Liver (tissue), 7 donors: ENCODE measurements at regions not wholly inside any gene's neighbourhood (a gene's known extent, or its start where the extent isn't known, plus 50 kb on each side); places are given as distances from the start of the nearest gene placed in this dataset.

Experiments used
- DNase-seq: peaks from one replicate; pipeline ENCODE4 v3.0.0-alpha.2; 2017; ENCODE audit warnings: low spot score
- H3K27ac ChIP-seq, 2 donors: one replicate each; pipeline ENCODE4 v1.7.0; 2013; ENCODE audit warnings: inconsistent platforms in 2 of 2, low read length in 2 of 2, control low read depth in 1 of 2, low read depth in 1 of 2, mild to moderate bottlenecking in 1 of 2
- H3K27me3 ChIP-seq, 4 donors: one replicate each; pipeline versions ENCODE4 v1.6.1 to v1.7.0; 2013; ENCODE audit warnings: low read length in 3 of 4, inconsistent platforms in 1 of 4, mild to moderate bottlenecking in 1 of 4, moderate library complexity in 1 of 4; ENCODE audit not compliant: control insufficient read depth in 4 of 4, insufficient read depth in 4 of 4
- H3K36me3 ChIP-seq, 4 donors: one replicate each; pipeline versions ENCODE4 v1.6.1 to v1.7.0; 2013; ENCODE audit warnings: low read length in 3 of 4, mild to moderate bottlenecking in 3 of 4, low read depth in 1 of 4, moderate library complexity in 1 of 4; ENCODE audit not compliant: control insufficient read depth in 4 of 4, insufficient read depth in 3 of 4
- H3K4me1 ChIP-seq, 4 donors: one replicate each; pipeline versions ENCODE4 v1.6.1 to v1.7.0; 2013; ENCODE audit warnings: low read length in 3 of 4, mild to moderate bottlenecking in 3 of 4, moderate library complexity in 1 of 4; ENCODE audit not compliant: control insufficient read depth in 4 of 4, insufficient read depth in 4 of 4
- H3K4me3 ChIP-seq, 3 donors: one replicate each; pipeline versions ENCODE4 v1.6.1 to v1.7.0; 2013; ENCODE audit warnings: low read length in 3 of 3, control low read depth in 1 of 3, low read depth in 1 of 3, mild to moderate bottlenecking in 1 of 3
- H3K9ac ChIP-seq, 2 donors: one replicate each; pipeline ENCODE4 v1.7.0; 2013; ENCODE audit warnings: low read length in 2 of 2, mild to moderate bottlenecking in 2 of 2, moderate library complexity in 2 of 2, control low read depth in 1 of 2, low read depth in 1 of 2
- H3K9me3 ChIP-seq, 4 donors: one replicate each; pipeline versions ENCODE4 v1.6.1 to v1.7.0; 2013; ENCODE audit warnings: low read length in 3 of 4; ENCODE audit not compliant: control insufficient read depth in 4 of 4
- EGR1 ChIP-seq, 2 donors: IDR thresholded peaks; 2 replicates each; pipeline ENCODE4 v1.6.1; 2016 to 2018; ENCODE audit warnings: antibody characterized with exemption in 2 of 2, low read depth in 2 of 2
- FOXA1 ChIP-seq: IDR thresholded peaks from 2 replicates; pipeline ENCODE4 v1.6.1; 2016; ENCODE audit warnings: antibody characterized with exemption
- GABPA ChIP-seq, 2 donors: IDR thresholded peaks in 1 of 2; conservative IDR thresholded peaks in 1 of 2; 2 replicates each; pipeline ENCODE4 v1.6.1; 2016; ENCODE audit warnings: antibody characterized with exemption in 2 of 2, mild to moderate bottlenecking in 1 of 2, moderate library complexity in 1 of 2
- HNF4A ChIP-seq, 2 donors: conservative IDR thresholded peaks; 2 replicates each; pipeline ENCODE4 v1.6.1; 2016; ENCODE audit warnings: antibody characterized with exemption in 2 of 2, mild to moderate bottlenecking in 2 of 2
- HNF4G ChIP-seq: IDR thresholded peaks from 2 replicates; pipeline ENCODE4 v1.6.1; 2016; ENCODE audit warnings: antibody characterized with exemption
- JUND ChIP-seq, 2 donors: IDR thresholded peaks; 2 replicates each; pipeline ENCODE4 v1.6.1; 2016; ENCODE audit warnings: antibody characterized with exemption in 2 of 2
- NR2F2 ChIP-seq: IDR thresholded peaks from 2 replicates; pipeline ENCODE4 v1.6.1; 2016; ENCODE audit warnings: antibody characterized with exemption
- RAD21 ChIP-seq, 2 donors: IDR thresholded peaks; 2 replicates each; pipeline ENCODE4 v1.6.1; 2016; ENCODE audit warnings: antibody characterized with exemption in 2 of 2, mild to moderate bottlenecking in 2 of 2
- RXRA ChIP-seq, 2 donors: IDR thresholded peaks; 2 replicates each; pipeline ENCODE4 v1.6.1; 2017 to 2018; ENCODE audit warnings: antibody characterized with exemption in 2 of 2, mild to moderate bottlenecking in 1 of 2
- SP1 ChIP-seq: IDR thresholded peaks from 2 replicates; pipeline ENCODE4 v1.6.1; 2018; ENCODE audit warnings: antibody characterized with exemption, mild to moderate bottlenecking
- TAF1 ChIP-seq: conservative IDR thresholded peaks from 2 replicates; pipeline ENCODE4 v1.6.1; 2016; ENCODE audit warnings: antibody characterized with exemption, mild to moderate bottlenecking
- YY1 ChIP-seq: IDR thresholded peaks from 2 replicates; pipeline ENCODE4 v1.6.1; 2016; ENCODE audit warnings: antibody characterized with exemption, mild to moderate bottlenecking
- WGBS: extraction: QIAGEN DNeasy Blood & Tissue Kit; methylation state at CpG from one replicate; pipeline ENCODE4 v1.1.7; 2013; 5-methylcytosine and 5-hydroxymethylcytosine counted together
- TF ChIP-seq, protein P1 (sequence below): IDR thresholded peaks from 2 replicates; pipeline ENCODE4 v1.6.1; 2016; ENCODE audit warnings: antibody characterized with exemption, mild to moderate bottlenecking
- TF ChIP-seq, protein P2 (sequence below): IDR thresholded peaks from 2 replicates; pipeline ENCODE4 v1.6.1; 2016; ENCODE audit warnings: antibody characterized with exemption
- TF ChIP-seq, protein P3 (sequence below): IDR thresholded peaks from 2 replicates; pipeline ENCODE4 v1.6.1; 2016; ENCODE audit warnings: antibody characterized with exemption
- TF ChIP-seq, protein P4 (sequence below): IDR thresholded peaks from 2 replicates; pipeline ENCODE4 v1.6.1; 2016; ENCODE audit warnings: antibody characterized with exemption
- donor health status: healthy.
- donor health status: healthy.
- donor health status: healthy.
- donor health status: healthy.

DNA sequence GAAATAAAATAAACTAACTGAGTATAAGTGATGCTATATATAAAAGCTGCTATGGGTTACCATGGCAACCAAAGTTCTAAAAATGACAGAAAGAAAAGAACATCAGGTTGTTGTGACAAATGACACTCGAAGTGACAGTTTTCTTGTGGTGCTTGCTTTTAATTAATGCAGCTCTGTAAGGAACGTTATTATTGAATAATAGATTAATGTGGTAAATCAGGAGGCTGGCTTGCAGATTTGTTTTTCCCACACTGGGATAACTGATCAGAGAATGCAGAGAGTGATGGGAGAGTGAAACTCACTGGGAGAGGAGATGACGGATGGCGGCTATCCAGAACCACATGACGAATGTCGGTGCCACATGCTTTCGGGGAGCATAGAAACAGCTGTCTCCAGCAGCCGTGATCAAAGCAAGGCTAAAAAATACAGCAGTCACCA is 207.0 kb upstream of the ATP10A start:
- H3K9me3 ChIP-seq: no peaks in the 10 kb centered on the region
- 80% methylated on average over 8 of the region's 8 CpGs for WGBS
- DNase-seq: no peak
- H3K36me3 ChIP-seq: no peaks in the 10 kb centered on the region
- no peak overlapping the region for H3K27ac ChIP-seq
- TF ChIP-seq RAD21 (IDR thresholded peaks at IDR 0.05) (no peak), JUND (IDR thresholded peaks at IDR 0.05) (no peak), SP1 (no peak), RXRA (IDR thresholded peaks at IDR 0.05) (no peak), YY1 (no peak), NR2F2 (no peak)
- no peaks in the 10 kb centered on the region for H3K4me1 ChIP-seq
- no peaks in the 10 kb centered on the region for H3K27me3 ChIP-seq
- no peak overlapping the region for H3K9ac ChIP-seq
- no peak overlapping the region for H3K4me3 ChIP-seq

DNA sequence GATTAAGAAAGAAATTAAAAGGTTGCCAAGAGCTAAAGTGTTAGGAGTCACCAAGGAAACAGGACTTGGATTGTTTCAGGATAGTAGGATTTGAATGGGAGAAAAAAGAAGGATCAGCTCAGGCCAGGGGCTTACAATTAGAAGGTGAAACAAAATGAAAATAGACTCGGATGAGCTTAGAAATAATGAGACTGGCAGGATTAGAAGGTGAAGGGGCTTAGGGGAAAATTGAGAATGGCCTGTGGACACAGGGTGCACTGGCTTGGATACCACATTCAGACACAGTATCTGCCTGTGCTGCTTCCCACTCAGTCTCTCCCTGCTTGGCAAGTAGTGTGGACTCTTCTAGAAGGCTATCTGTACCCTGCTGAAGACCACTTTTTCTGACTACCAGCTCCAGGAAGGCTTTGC is 206.1 kb upstream of the ATP10A start:
- no peak overlapping the region for H3K9ac ChIP-seq
- H3K36me3 ChIP-seq: no peaks in the 10 kb centered on the region
- H3K9me3 ChIP-seq: no peaks in the 10 kb centered on the region
- H3K27me3 ChIP-seq: no peaks in the 10 kb centered on the region
- DNase-seq: no peak
- H3K27ac ChIP-seq: no peak overlapping the region
- no peaks in the 10 kb centered on the region for H3K4me1 ChIP-seq
- H3K4me3 ChIP-seq: no peak overlapping the region
- 79% methylated on average over 1 of the region's 1 CpG for WGBS
- no peak for TF ChIP-seq HNF4G
- TF ChIP-seq FOXA1: no peak
- TF ChIP-seq, protein P1, sequence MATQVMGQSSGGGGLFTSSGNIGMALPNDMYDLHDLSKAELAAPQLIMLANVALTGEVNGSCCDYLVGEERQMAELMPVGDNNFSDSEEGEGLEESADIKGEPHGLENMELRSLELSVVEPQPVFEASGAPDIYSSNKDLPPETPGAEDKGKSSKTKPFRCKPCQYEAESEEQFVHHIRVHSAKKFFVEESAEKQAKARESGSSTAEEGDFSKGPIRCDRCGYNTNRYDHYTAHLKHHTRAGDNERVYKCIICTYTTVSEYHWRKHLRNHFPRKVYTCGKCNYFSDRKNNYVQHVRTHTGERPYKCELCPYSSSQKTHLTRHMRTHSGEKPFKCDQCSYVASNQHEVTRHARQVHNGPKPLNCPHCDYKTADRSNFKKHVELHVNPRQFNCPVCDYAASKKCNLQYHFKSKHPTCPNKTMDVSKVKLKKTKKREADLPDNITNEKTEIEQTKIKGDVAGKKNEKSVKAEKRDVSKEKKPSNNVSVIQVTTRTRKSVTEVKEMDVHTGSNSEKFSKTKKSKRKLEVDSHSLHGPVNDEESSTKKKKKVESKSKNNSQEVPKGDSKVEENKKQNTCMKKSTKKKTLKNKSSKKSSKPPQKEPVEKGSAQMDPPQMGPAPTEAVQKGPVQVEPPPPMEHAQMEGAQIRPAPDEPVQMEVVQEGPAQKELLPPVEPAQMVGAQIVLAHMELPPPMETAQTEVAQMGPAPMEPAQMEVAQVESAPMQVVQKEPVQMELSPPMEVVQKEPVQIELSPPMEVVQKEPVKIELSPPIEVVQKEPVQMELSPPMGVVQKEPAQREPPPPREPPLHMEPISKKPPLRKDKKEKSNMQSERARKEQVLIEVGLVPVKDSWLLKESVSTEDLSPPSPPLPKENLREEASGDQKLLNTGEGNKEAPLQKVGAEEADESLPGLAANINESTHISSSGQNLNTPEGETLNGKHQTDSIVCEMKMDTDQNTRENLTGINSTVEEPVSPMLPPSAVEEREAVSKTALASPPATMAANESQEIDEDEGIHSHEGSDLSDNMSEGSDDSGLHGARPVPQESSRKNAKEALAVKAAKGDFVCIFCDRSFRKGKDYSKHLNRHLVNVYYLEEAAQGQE: no peak
- TF ChIP-seq JUND (IDR thresholded peaks at IDR 0.05): no peak
- TF ChIP-seq NR2F2: no peak
- TF ChIP-seq GABPA (IDR thresholded peaks at IDR 0.05 in 1 of 2, conservative IDR thresholded peaks at IDR 0.05 in 1 of 2): no peak
- TF ChIP-seq, protein P2, sequence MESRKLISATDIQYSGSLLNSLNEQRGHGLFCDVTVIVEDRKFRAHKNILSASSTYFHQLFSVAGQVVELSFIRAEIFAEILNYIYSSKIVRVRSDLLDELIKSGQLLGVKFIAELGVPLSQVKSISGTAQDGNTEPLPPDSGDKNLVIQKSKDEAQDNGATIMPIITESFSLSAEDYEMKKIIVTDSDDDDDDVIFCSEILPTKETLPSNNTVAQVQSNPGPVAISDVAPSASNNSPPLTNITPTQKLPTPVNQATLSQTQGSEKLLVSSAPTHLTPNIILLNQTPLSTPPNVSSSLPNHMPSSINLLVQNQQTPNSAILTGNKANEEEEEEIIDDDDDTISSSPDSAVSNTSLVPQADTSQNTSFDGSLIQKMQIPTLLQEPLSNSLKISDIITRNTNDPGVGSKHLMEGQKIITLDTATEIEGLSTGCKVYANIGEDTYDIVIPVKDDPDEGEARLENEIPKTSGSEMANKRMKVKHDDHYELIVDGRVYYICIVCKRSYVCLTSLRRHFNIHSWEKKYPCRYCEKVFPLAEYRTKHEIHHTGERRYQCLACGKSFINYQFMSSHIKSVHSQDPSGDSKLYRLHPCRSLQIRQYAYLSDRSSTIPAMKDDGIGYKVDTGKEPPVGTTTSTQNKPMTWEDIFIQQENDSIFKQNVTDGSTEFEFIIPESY: no peak
- TF ChIP-seq TAF1: no peak
- TF ChIP-seq, protein P3, sequence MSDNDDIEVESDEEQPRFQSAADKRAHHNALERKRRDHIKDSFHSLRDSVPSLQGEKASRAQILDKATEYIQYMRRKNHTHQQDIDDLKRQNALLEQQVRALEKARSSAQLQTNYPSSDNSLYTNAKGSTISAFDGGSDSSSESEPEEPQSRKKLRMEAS: no peak
- TF ChIP-seq, protein P4, sequence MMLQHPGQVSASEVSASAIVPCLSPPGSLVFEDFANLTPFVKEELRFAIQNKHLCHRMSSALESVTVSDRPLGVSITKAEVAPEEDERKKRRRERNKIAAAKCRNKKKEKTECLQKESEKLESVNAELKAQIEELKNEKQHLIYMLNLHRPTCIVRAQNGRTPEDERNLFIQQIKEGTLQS: no peak
- TF ChIP-seq EGR1 (IDR thresholded peaks at IDR 0.05; ENCODE audit: low read depth in 2 of 2): no peak
- TF ChIP-seq RXRA (IDR thresholded peaks at IDR 0.05): no peak
- TF ChIP-seq HNF4A (conservative IDR thresholded peaks at IDR 0.05): no peak
